Liver (tissue), 8 donors: ENCODE measurements at regions not wholly inside any gene's neighbourhood (a gene's known extent, or its start where the extent isn't known, plus 50 kb on each side); places are given as distances from the start of the nearest gene placed in this dataset.
"Not testable (repeated sequence)": the region's sequence is repeated elsewhere in the genome, so short reads cannot be mapped to it uniquely, and the experiment has no call there.

Experiments
- DNase-seq: peaks from one replicate; pipeline ENCODE4 v3.0.0-alpha.2; 2017; ENCODE audit warnings: low spot score
- H3K27ac ChIP-seq, 2 donors: one replicate each; pipeline ENCODE4 v1.7.0; 2013; ENCODE audit warnings: inconsistent platforms in 2 of 2, low read length in 2 of 2, control low read depth in 1 of 2, low read depth in 1 of 2, mild to moderate bottlenecking in 1 of 2
- H3K27me3 ChIP-seq, 4 donors: one replicate each; pipeline versions ENCODE4 v1.6.1 to v1.7.0; 2013; ENCODE audit warnings: low read length in 3 of 4, inconsistent platforms in 1 of 4, mild to moderate bottlenecking in 1 of 4, moderate library complexity in 1 of 4; ENCODE audit not compliant: control insufficient read depth in 4 of 4, insufficient read depth in 4 of 4
- H3K36me3 ChIP-seq, 4 donors: one replicate each; pipeline versions ENCODE4 v1.6.1 to v1.7.0; 2013; ENCODE audit warnings: low read length in 3 of 4, mild to moderate bottlenecking in 3 of 4, low read depth in 1 of 4, moderate library complexity in 1 of 4; ENCODE audit not compliant: control insufficient read depth in 4 of 4, insufficient read depth in 3 of 4
- H3K4me1 ChIP-seq, 4 donors: one replicate each; pipeline versions ENCODE4 v1.6.1 to v1.7.0; 2013; ENCODE audit warnings: low read length in 3 of 4, mild to moderate bottlenecking in 3 of 4, moderate library complexity in 1 of 4; ENCODE audit not compliant: control insufficient read depth in 4 of 4, insufficient read depth in 4 of 4
- H3K4me3 ChIP-seq, 3 donors: one replicate each; pipeline versions ENCODE4 v1.6.1 to v1.7.0; 2013; ENCODE audit warnings: low read length in 3 of 3, control low read depth in 1 of 3, low read depth in 1 of 3, mild to moderate bottlenecking in 1 of 3
- H3K9ac ChIP-seq, 2 donors: one replicate each; pipeline ENCODE4 v1.7.0; 2013; ENCODE audit warnings: low read length in 2 of 2, mild to moderate bottlenecking in 2 of 2, moderate library complexity in 2 of 2, control low read depth in 1 of 2, low read depth in 1 of 2
- H3K9me3 ChIP-seq, 4 donors: one replicate each; pipeline versions ENCODE4 v1.6.1 to v1.7.0; 2013; ENCODE audit warnings: low read length in 3 of 4; ENCODE audit not compliant: control insufficient read depth in 4 of 4
- ATF3 ChIP-seq: IDR thresholded peaks from 2 replicates; pipeline ENCODE4 v1.6.1; 2016; ENCODE audit warnings: antibody characterized with exemption
- CTCF ChIP-seq: fragments of 150-350 bp; IDR thresholded peaks from 2 replicates; pipeline ENCODE4 v1.5.1; 2017; ENCODE audit warnings: improper control_type of control experiment, low read depth, low read length; ENCODE audit not compliant: missing input control
- EGR1 ChIP-seq, 2 donors: IDR thresholded peaks; 2 replicates each; pipeline ENCODE4 v1.6.1; 2016 to 2018; ENCODE audit warnings: antibody characterized with exemption in 2 of 2, low read depth in 2 of 2
- FOXA1 ChIP-seq: IDR thresholded peaks from 2 replicates; pipeline ENCODE4 v1.6.1; 2016; ENCODE audit warnings: antibody characterized with exemption
- FOXA2 ChIP-seq: IDR thresholded peaks from 2 replicates; pipeline ENCODE4 v1.6.1; 2016; ENCODE audit warnings: antibody characterized with exemption
- GABPA ChIP-seq, 2 donors: IDR thresholded peaks in 1 of 2; conservative IDR thresholded peaks in 1 of 2; 2 replicates each; pipeline ENCODE4 v1.6.1; 2016; ENCODE audit warnings: antibody characterized with exemption in 2 of 2, mild to moderate bottlenecking in 1 of 2, moderate library complexity in 1 of 2
- HNF4A ChIP-seq, 2 donors: conservative IDR thresholded peaks; 2 replicates each; pipeline ENCODE4 v1.6.1; 2016; ENCODE audit warnings: antibody characterized with exemption in 2 of 2, mild to moderate bottlenecking in 2 of 2
- HNF4G ChIP-seq: IDR thresholded peaks from 2 replicates; pipeline ENCODE4 v1.6.1; 2016; ENCODE audit warnings: antibody characterized with exemption
- RAD21 ChIP-seq, 2 donors: IDR thresholded peaks; 2 replicates each; pipeline ENCODE4 v1.6.1; 2016; ENCODE audit warnings: antibody characterized with exemption in 2 of 2, mild to moderate bottlenecking in 2 of 2
- REST ChIP-seq: IDR thresholded peaks from 2 replicates; pipeline ENCODE4 v1.6.1; 2016; ENCODE audit warnings: antibody characterized with exemption, mild to moderate bottlenecking
- SP1 ChIP-seq: IDR thresholded peaks from 2 replicates; pipeline ENCODE4 v1.6.1; 2018; ENCODE audit warnings: antibody characterized with exemption, mild to moderate bottlenecking
- YY1 ChIP-seq: IDR thresholded peaks from 2 replicates; pipeline ENCODE4 v1.6.1; 2016; ENCODE audit warnings: antibody characterized with exemption, mild to moderate bottlenecking
- ZBTB33 ChIP-seq: IDR thresholded peaks from 2 replicates; pipeline ENCODE4 v1.6.1; 2016; ENCODE audit warnings: antibody characterized with exemption
- WGBS: extraction: QIAGEN DNeasy Blood & Tissue Kit; methylation state at CpG from one replicate; pipeline ENCODE4 v1.1.7; 2013; 5-methylcytosine and 5-hydroxymethylcytosine counted together
- donor health status: healthy.
- donor health status: healthy.
- donor health status: healthy.
- donor health status: healthy.
- donor health status: healthy.

- H3K9me3 ChIP-seq, H3K4me1 ChIP-seq, DNase-seq, H3K27ac ChIP-seq, H3K27me3 ChIP-seq, H3K9ac ChIP-seq, H3K4me3 ChIP-seq, H3K36me3 ChIP-seq: not testable (repeated sequence)
- TF ChIP-seq RAD21 (IDR thresholded peaks at IDR 0.05) = peak in 1 of 2 donors; percentile 21
- peak; percentile 16 for TF ChIP-seq CTCF
- 10% methylated on average over 8 of the region's 11 CpGs for WGBS
These were observed 104.7 kb upstream of the CCZ1B start for GRCh38 chr7:6930787-6931186.

GRCh38 chr7:6931456-6931855, 105.4 kb upstream of the CCZ1B start:
- not testable (repeated sequence) for H3K27me3 ChIP-seq, DNase-seq, H3K9ac ChIP-seq, H3K9me3 ChIP-seq, H3K36me3 ChIP-seq, H3K4me3 ChIP-seq, H3K4me1 ChIP-seq, H3K27ac ChIP-seq
- 81% methylated on average over 7 of the region's 7 CpGs for WGBS

GRCh38 chr7:6933954-6934632, 108.0 kb upstream of the CCZ1B start:
- not testable (repeated sequence) for H3K4me1 ChIP-seq, H3K27me3 ChIP-seq, H3K4me3 ChIP-seq, H3K9ac ChIP-seq, H3K27ac ChIP-seq, DNase-seq, H3K36me3 ChIP-seq, H3K9me3 ChIP-seq
- 91% methylated on average over 17 of the region's 17 CpGs for WGBS

GRCh38 chr7:6934981-6935380, 108.9 kb upstream of the CCZ1B start:
- no peak overlapping the region for H3K27ac ChIP-seq
- no peaks in the 10 kb centered on the region for H3K4me1 ChIP-seq
- no peaks in the 10 kb centered on the region for H3K9me3 ChIP-seq
- 91% methylated on average over 21 of the region's 21 CpGs for WGBS
- H3K9ac ChIP-seq = no peak overlapping the region
- no peak overlapping the region for H3K4me3 ChIP-seq
- no peak for DNase-seq
- H3K27me3 ChIP-seq = no peaks in the 10 kb centered on the region
- no peaks in the 10 kb centered on the region for H3K36me3 ChIP-seq
- TF ChIP-seq EGR1 (IDR thresholded peaks at IDR 0.05; ENCODE audit: low read depth in 2 of 2) (no peak), ZBTB33 (no peak), REST (no peak), YY1 (no peak), HNF4G (no peak), RAD21 (IDR thresholded peaks at IDR 0.05) (no peak), CTCF (no peak), GABPA (IDR thresholded peaks at IDR 0.05 in 1 of 2, conservative IDR thresholded peaks at IDR 0.05 in 1 of 2) (no peak), FOXA1 (no peak), ATF3 (no peak), HNF4A (conservative IDR thresholded peaks at IDR 0.05) (no peak), FOXA2 (no peak), SP1 (no peak)
